ENCODE measurements at regions not wholly inside any gene's neighbourhood (a gene's known extent, or its start where the extent isn't known, plus 50 kb on each side); places are given as distances from the start of the nearest gene placed in this dataset.

- TF ChIP-seq SUZ12 (IDR thresholded peaks at IDR 0.05; ENCODE audit: extremely low read depth, insufficient read depth, insufficient read length) (no peak), ZNF274 (IDR thresholded peaks at IDR 0.05; ENCODE audit: low read depth, low read length) (no peak), YY1 (IDR thresholded peaks at IDR 0.05; ENCODE audit: insufficient read depth, insufficient read length) (no peak)
- H3K36me3 ChIP-seq (ENCODE audit: insufficient read depth, insufficient read length, low read length): no peaks in the 10 kb centered on the region
- no peak overlapping the region for H3K4me3 ChIP-seq (ENCODE audit: insufficient read length, low read depth)
- H3K27me3 ChIP-seq (ENCODE audit: insufficient read depth, insufficient read length): no peaks in the 10 kb centered on the region
- H3K4me1 ChIP-seq (ENCODE audit: insufficient read depth, insufficient read length): no peaks in the 10 kb centered on the region
- DNase-seq (ENCODE audit: low read depth, low spot score): no peak
- H3K9ac ChIP-seq (ENCODE audit: insufficient read length, low read depth): no peak overlapping the region
- H3K9me3 ChIP-seq (ENCODE audit: insufficient read depth, low read length): no peaks in the 10 kb centered on the region
Measured at GRCh38 chr14:98194821-98195220, 1077.2 kb downstream of the BCL11B start.

DNA sequence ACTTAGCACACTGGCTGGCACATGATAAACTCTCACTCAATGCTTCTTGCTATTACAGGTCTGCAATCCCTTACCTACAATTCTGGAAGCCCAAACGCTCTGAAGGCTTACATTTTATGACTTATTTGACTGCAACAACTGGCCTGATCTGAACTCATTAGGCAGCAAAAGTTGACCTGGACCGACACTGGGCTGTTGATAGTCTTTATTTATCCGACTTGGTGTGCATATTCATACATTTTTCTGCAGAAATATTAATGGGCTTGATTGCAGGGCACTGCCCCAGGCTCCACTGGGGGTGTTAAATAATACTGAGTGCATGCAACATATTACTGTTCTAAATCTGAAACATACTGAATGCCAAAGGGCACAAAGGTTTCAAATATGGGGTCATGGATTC, 1076.7 kb downstream of the BCL11B start:
- Histone ChIP-seq H3K4me1 (ENCODE audit: insufficient read depth, insufficient read length) (no peaks in the 10 kb centered on the region), H3K27me3 (ENCODE audit: insufficient read depth, insufficient read length) (no peaks in the 10 kb centered on the region), H3K9ac (ENCODE audit: insufficient read length, low read depth) (no peak overlapping the region), H3K4me3 (ENCODE audit: insufficient read length, low read depth) (no peak overlapping the region), H3K36me3 (ENCODE audit: insufficient read depth, insufficient read length, low read length) (no peaks in the 10 kb centered on the region), H3K9me3 (ENCODE audit: insufficient read depth, low read length) (no peaks in the 10 kb centered on the region)
- no peak for DNase-seq (ENCODE audit: low read depth, low spot score)
- TF ChIP-seq SUZ12 (IDR thresholded peaks at IDR 0.05; ENCODE audit: extremely low read depth, insufficient read depth, insufficient read length) (no peak), YY1 (IDR thresholded peaks at IDR 0.05; ENCODE audit: insufficient read depth, insufficient read length) (no peak), ZNF274 (IDR thresholded peaks at IDR 0.05; ENCODE audit: low read depth, low read length) (no peak)

DNA sequence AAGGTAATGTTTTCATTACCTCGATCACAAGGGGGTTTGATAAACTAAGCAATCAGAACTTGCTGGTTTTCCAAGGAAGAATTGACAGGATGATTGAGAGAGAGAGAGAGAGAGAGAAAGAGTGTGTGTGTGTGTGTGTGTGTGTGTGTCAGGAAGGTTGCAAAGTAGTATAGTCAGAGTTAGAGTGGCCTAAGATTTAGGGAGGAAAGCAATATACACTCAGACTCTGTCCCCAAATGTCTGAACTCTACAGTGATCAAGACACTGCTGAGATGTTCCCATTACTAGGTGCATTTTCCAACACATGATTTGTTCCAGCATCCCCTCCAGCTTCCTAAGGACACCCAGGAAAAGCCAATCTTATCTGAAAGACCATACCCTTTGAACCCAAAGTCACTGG, 1074.1 kb downstream of the BCL11B start:
- no peaks in the 10 kb centered on the region for H3K27me3 ChIP-seq (ENCODE audit: insufficient read depth, insufficient read length)
- no peaks in the 10 kb centered on the region for H3K9me3 ChIP-seq (ENCODE audit: insufficient read depth, low read length)
- no peak overlapping the region for H3K9ac ChIP-seq (ENCODE audit: insufficient read length, low read depth)
- DNase-seq (ENCODE audit: low read depth, low spot score): no peak
- no peaks in the 10 kb centered on the region for H3K36me3 ChIP-seq (ENCODE audit: insufficient read depth, insufficient read length, low read length)
- TF ChIP-seq ZNF274 (IDR thresholded peaks at IDR 0.05; ENCODE audit: low read depth, low read length): no peak
- no peak for TF ChIP-seq YY1 (IDR thresholded peaks at IDR 0.05; ENCODE audit: insufficient read depth, insufficient read length)
- H3K4me3 ChIP-seq (ENCODE audit: insufficient read length, low read depth): no peak overlapping the region
- H3K4me1 ChIP-seq (ENCODE audit: insufficient read depth, insufficient read length): no peaks in the 10 kb centered on the region

GRCh38 chr14:98198385-98198784, 1073.6 kb downstream of the BCL11B start:
- Histone ChIP-seq H3K27me3 (ENCODE audit: insufficient read depth, insufficient read length) (no peaks in the 10 kb centered on the region), H3K4me3 (ENCODE audit: insufficient read length, low read depth) (no peak overlapping the region), H3K9ac (ENCODE audit: insufficient read length, low read depth) (no peak overlapping the region), H3K36me3 (ENCODE audit: insufficient read depth, insufficient read length, low read length) (no peaks in the 10 kb centered on the region), H3K4me1 (ENCODE audit: insufficient read depth, insufficient read length) (no peaks in the 10 kb centered on the region), H3K9me3 (ENCODE audit: insufficient read depth, low read length) (no peaks in the 10 kb centered on the region)
- no peak for TF ChIP-seq ZNF274 (IDR thresholded peaks at IDR 0.05; ENCODE audit: low read depth, low read length)
- no peak for TF ChIP-seq SUZ12 (IDR thresholded peaks at IDR 0.05; ENCODE audit: extremely low read depth, insufficient read depth, insufficient read length)
- no peak for TF ChIP-seq YY1 (IDR thresholded peaks at IDR 0.05; ENCODE audit: insufficient read depth, insufficient read length)
- no peak for DNase-seq (ENCODE audit: low read depth, low spot score)

DNA sequence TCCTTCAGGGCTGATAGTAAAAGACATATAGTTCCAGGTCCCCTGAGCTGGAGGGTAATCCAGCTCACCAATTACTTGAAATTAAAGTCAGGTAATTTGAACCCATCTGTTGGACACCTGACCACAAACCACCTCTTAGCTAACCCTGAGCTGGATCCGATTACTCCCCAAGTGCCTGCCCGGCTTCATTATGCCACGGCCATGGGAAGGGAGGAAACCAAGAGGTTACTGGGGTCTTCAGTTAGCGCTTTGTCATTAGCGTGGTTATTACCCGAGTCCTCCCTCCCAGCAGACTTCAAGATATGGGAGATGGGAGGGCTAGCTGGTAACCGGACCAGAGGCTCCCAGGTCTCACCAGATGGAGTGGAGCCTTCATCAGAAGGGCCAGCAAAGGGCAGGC, 1071.4 kb downstream of the BCL11B start:
- H3K4me3 ChIP-seq (ENCODE audit: insufficient read length, low read depth): no peak overlapping the region
- H3K9me3 ChIP-seq (ENCODE audit: insufficient read depth, low read length): no peaks in the 10 kb centered on the region
- DNase-seq (ENCODE audit: low read depth, low spot score): no peak
- H3K4me1 ChIP-seq (ENCODE audit: insufficient read depth, insufficient read length): no peaks in the 10 kb centered on the region
- H3K36me3 ChIP-seq (ENCODE audit: insufficient read depth, insufficient read length, low read length): no peaks in the 10 kb centered on the region
- no peaks in the 10 kb centered on the region for H3K27me3 ChIP-seq (ENCODE audit: insufficient read depth, insufficient read length)
- TF ChIP-seq YY1 (IDR thresholded peaks at IDR 0.05; ENCODE audit: insufficient read depth, insufficient read length): no peak
- TF ChIP-seq ZNF274 (IDR thresholded peaks at IDR 0.05; ENCODE audit: low read depth, low read length): no peak
- TF ChIP-seq SUZ12 (IDR thresholded peaks at IDR 0.05; ENCODE audit: extremely low read depth, insufficient read depth, insufficient read length): no peak
- no peak overlapping the region for H3K9ac ChIP-seq (ENCODE audit: insufficient read length, low read depth)

- no peak overlapping the region for H3K9ac ChIP-seq (ENCODE audit: insufficient read length, low read depth)
- TF ChIP-seq YY1 (IDR thresholded peaks at IDR 0.05; ENCODE audit: insufficient read depth, insufficient read length): no peak
- TF ChIP-seq ZNF274 (IDR thresholded peaks at IDR 0.05; ENCODE audit: low read depth, low read length): no peak
- no peak overlapping the region for H3K4me3 ChIP-seq (ENCODE audit: insufficient read length, low read depth)
- no peak for DNase-seq (ENCODE audit: low read depth, low spot score)
- no peaks in the 10 kb centered on the region for H3K9me3 ChIP-seq (ENCODE audit: insufficient read depth, low read length)
- no peaks in the 10 kb centered on the region for H3K36me3 ChIP-seq (ENCODE audit: insufficient read depth, insufficient read length, low read length)
- H3K27me3 ChIP-seq (ENCODE audit: insufficient read depth, insufficient read length): no peaks in the 10 kb centered on the region
- H3K4me1 ChIP-seq (ENCODE audit: insufficient read depth, insufficient read length): no peaks in the 10 kb centered on the region
Measured at GRCh38 chr14:98203421-98203820, 1068.6 kb downstream of the BCL11B start.

DNA sequence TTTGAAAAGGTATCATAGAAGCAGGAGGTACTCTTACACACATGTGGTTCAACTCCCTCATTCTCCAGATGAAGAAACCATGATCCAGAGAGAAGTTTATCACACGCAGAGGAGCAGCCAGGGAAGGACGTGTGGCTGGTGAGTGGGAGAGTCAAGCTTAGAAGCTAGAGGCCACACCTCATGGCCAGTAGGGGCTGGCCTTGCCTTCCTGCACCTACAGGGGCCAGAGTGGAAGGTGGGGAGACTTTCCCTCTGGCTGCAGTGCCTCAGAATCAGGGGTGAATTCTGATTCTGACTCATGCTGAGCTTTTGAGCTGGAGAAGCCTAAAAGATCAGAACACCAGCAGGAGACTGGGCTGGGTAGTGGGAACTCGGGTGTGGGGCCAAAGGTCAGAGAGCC, 1067.9 kb downstream of the BCL11B start:
- Histone ChIP-seq H3K4me3 (ENCODE audit: insufficient read length, low read depth) (no peak overlapping the region), H3K4me1 (ENCODE audit: insufficient read depth, insufficient read length) (no peaks in the 10 kb centered on the region), H3K36me3 (ENCODE audit: insufficient read depth, insufficient read length, low read length) (no peaks in the 10 kb centered on the region), H3K9ac (ENCODE audit: insufficient read length, low read depth) (no peak overlapping the region), H3K9me3 (ENCODE audit: insufficient read depth, low read length) (no peaks in the 10 kb centered on the region), H3K27me3 (ENCODE audit: insufficient read depth, insufficient read length) (no peaks in the 10 kb centered on the region)
- TF ChIP-seq SUZ12 (IDR thresholded peaks at IDR 0.05; ENCODE audit: extremely low read depth, insufficient read depth, insufficient read length) (no peak), ZNF274 (IDR thresholded peaks at IDR 0.05; ENCODE audit: low read depth, low read length) (no peak), YY1 (IDR thresholded peaks at IDR 0.05; ENCODE audit: insufficient read depth, insufficient read length) (no peak)
- no peak for DNase-seq (ENCODE audit: low read depth, low spot score)

DNA sequence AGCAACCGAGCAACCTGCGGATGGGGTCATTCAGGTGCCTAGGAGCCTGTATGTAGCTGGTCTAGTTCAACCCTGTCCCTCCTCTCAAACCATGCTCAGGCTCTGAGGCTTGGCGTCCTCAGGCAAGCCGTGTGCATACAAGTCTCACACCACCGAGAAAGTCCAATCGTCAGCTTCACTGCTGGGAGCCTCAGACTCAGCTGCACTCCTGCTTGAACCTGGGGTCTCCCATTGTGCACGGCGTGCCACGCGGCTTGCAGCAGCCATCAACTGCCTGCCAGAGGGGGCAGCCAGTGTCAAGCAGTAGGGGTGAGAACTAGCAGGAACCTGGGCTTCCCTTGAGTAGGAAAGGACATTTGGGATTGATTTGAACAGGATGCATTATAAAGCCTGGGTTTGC, 1064.6 kb downstream of the BCL11B start:
- no peak for DNase-seq (ENCODE audit: low read depth, low spot score)
- Histone ChIP-seq H3K27me3 (ENCODE audit: insufficient read depth, insufficient read length) (no peaks in the 10 kb centered on the region), H3K4me3 (ENCODE audit: insufficient read length, low read depth) (no peak overlapping the region), H3K9me3 (ENCODE audit: insufficient read depth, low read length) (no peaks in the 10 kb centered on the region), H3K4me1 (ENCODE audit: insufficient read depth, insufficient read length) (no peaks in the 10 kb centered on the region), H3K9ac (ENCODE audit: insufficient read length, low read depth) (no peak overlapping the region), H3K36me3 (ENCODE audit: insufficient read depth, insufficient read length, low read length) (no peaks in the 10 kb centered on the region)
- no peak for TF ChIP-seq SUZ12 (IDR thresholded peaks at IDR 0.05; ENCODE audit: extremely low read depth, insufficient read depth, insufficient read length)
- no peak for TF ChIP-seq YY1 (IDR thresholded peaks at IDR 0.05; ENCODE audit: insufficient read depth, insufficient read length)
- no peak for TF ChIP-seq ZNF274 (IDR thresholded peaks at IDR 0.05; ENCODE audit: low read depth, low read length)
